H1 (cell line): ENCODE measurements at regions not wholly inside any gene's neighbourhood (a gene's known extent, or its start where the extent isn't known, plus 50 kb on each side); places are given as distances from the start of the nearest gene placed in this dataset.

Experiments
- CTCF ChIA-PET: fragments of 300-600 bp; sonication (Branson Sonifier 250); formaldehyde crosslinking; loops from one replicate; lab custom pipeline; 2021; ENCODE audit not compliant: partially characterized antibody; lab: Charles Lee
- POLR2A ChIA-PET: fragments of 300-600 bp; sonication (Branson Sonifier 250); formaldehyde crosslinking; loops from one replicate; lab custom pipeline; 2021; ENCODE audit warnings: inconsistent platforms; ENCODE audit not compliant: partially characterized antibody; lab: Charles Lee
- DNase-seq, 2 experiments: peaks; one replicate each; pipeline versions ENCODE4 v3.0.0 to v3.0.0-alpha.2; 2010 to 2022; ENCODE audit warnings: low spot score in 2 of 2, low read depth in 1 of 2, mixed read lengths in 1 of 2
- FAIRE-seq: peaks from 2 replicates; lab custom pipeline; 2011; peaks lifted over from hg19 to GRCh38; lab: Jason Lieb, UNC
- H2AFZ ChIP-seq: 2 replicates; pipeline ENCODE4 v1.8.1; 2012; ENCODE audit warnings: low read length, inconsistent platforms
- H2AK5ac ChIP-seq: 2 replicates; pipeline ENCODE4 v1.6.1; 2013; ENCODE audit warnings: low read depth, low read length
- H2BK120ac ChIP-seq: replicated peaks from 2 replicates; pipeline ENCODE3; 2013; ENCODE audit warnings: low read depth, low read length, inconsistent platforms
- H2BK12ac ChIP-seq: 2 replicates; pipeline ENCODE4 v1.6.1; 2013; ENCODE audit warnings: low read depth, low read length
- H2BK15ac ChIP-seq: 2 replicates; pipeline ENCODE4 v1.6.1; 2013; ENCODE audit warnings: low read length
- H2BK20ac ChIP-seq: 2 replicates; pipeline ENCODE4 v1.6.1; 2013; ENCODE audit warnings: low read length
- H2BK5ac ChIP-seq: 2 replicates; pipeline ENCODE4 v1.6.1; 2013; ENCODE audit warnings: low read depth, low read length
- H3K14ac ChIP-seq: 2 replicates; pipeline ENCODE4 v1.6.1; 2013; ENCODE audit warnings: inconsistent platforms; ENCODE audit not compliant: insufficient read length
- H3K18ac ChIP-seq: 2 replicates; pipeline ENCODE4 v1.6.1; 2013; ENCODE audit warnings: low read length; ENCODE audit errors: extremely low read depth
- H3K23ac ChIP-seq: 2 replicates; pipeline ENCODE4 v1.6.1; 2013; ENCODE audit warnings: inconsistent platforms; ENCODE audit not compliant: insufficient read length
- H3K23me2 ChIP-seq: 2 replicates; pipeline ENCODE4 v1.6.1; 2013; ENCODE audit warnings: low read depth, low read length
- H3K27ac ChIP-seq: 2 replicates; pipeline ENCODE4 v1.6.1; 2011; ENCODE audit warnings: low read depth, low read length, inconsistent platforms
- H3K27me3 ChIP-seq, 4 experiments: replicated peaks in 1 of 4; 1 replicate in 1 of 4; 2 replicates in 3 of 4; pipeline versions ENCODE4 v1.6.1 to v1.8.1; 2011 to 2013; ENCODE audit warnings: low read length in 3 of 4, mild to moderate bottlenecking in 3 of 4, inconsistent platforms in 2 of 4, mixed read lengths in 2 of 4, moderate library complexity in 1 of 4; ENCODE audit not compliant: control insufficient read depth in 3 of 4, insufficient read depth in 3 of 4; ENCODE audit errors: extremely low read depth in 1 of 4
- H3K36me3 ChIP-seq, 4 experiments: 2 replicates each; pipeline versions ENCODE4 v1.6.1 to v1.8.1; 2011 to 2013; ENCODE audit warnings: mild to moderate bottlenecking in 4 of 4, low read length in 3 of 4, moderate library complexity in 2 of 4, control low read depth in 1 of 4, inconsistent platforms in 1 of 4; ENCODE audit not compliant: insufficient read depth in 4 of 4, control insufficient read depth in 2 of 4
- H3K4ac ChIP-seq: replicated peaks from 2 replicates; pipeline ENCODE3; 2013; ENCODE audit warnings: low read length, low read depth, mixed read lengths, inconsistent platforms; ENCODE audit not compliant: insufficient read length
- H3K4me1 ChIP-seq, 4 experiments: replicated peaks in 1 of 4; 1 replicate in 1 of 4; 2 replicates in 3 of 4; pipeline versions ENCODE4 v1.6.1 to v1.8.1; 2011 to 2013; ENCODE audit warnings: low read length in 3 of 4, inconsistent platforms in 2 of 4, mixed read lengths in 1 of 4; ENCODE audit not compliant: insufficient read depth in 4 of 4, control insufficient read depth in 3 of 4
- H3K4me2 ChIP-seq, 2 experiments: 2 replicates each; pipeline versions ENCODE4 v1.6.1 to v1.8.1; 2011 to 2013; ENCODE audit warnings: low read depth in 2 of 2, low read length in 2 of 2, control low read depth in 1 of 2, inconsistent platforms in 1 of 2, mild to moderate bottlenecking in 1 of 2; ENCODE audit not compliant: insufficient read depth in 1 of 2
- H3K4me3 ChIP-seq, 4 experiments: fragments of 200-600, 300-600 bp in 1 of 4; sonication (generic), shearing (Covaris generic), sonication (Bioruptor Twin) in 1 of 4; 2 replicates each; pipeline versions ENCODE4 v1.5.1 to v1.8.1; 2011 to 2016; ENCODE audit warnings: low read length in 4 of 4, low read depth in 3 of 4, control low read depth in 2 of 4, inconsistent platforms in 2 of 4, mild to moderate bottlenecking in 2 of 4, mixed read lengths in 1 of 4, moderate library complexity in 1 of 4; ENCODE audit not compliant: insufficient read depth in 2 of 4; ENCODE audit errors: extremely low read depth in 1 of 4
- H3K56ac ChIP-seq: replicated peaks from 2 replicates; pipeline ENCODE3; 2013; ENCODE audit warnings: low read depth, mild to moderate bottlenecking, mixed read lengths, low read length, inconsistent platforms; ENCODE audit not compliant: insufficient read length
- H3K79me1 ChIP-seq: 2 replicates; pipeline ENCODE4 v1.6.1; 2013; ENCODE audit warnings: low read depth, low read length, control low read depth
- H3K79me2 ChIP-seq, 2 experiments: 2 replicates each; pipeline versions ENCODE4 v1.6.1 to v1.8.1; 2012 to 2013; ENCODE audit warnings: low read length in 2 of 2, mild to moderate bottlenecking in 2 of 2, inconsistent platforms in 1 of 2; ENCODE audit not compliant: insufficient read depth in 2 of 2, control insufficient read depth in 1 of 2
- H3K9ac ChIP-seq, 4 experiments: replicated peaks in 1 of 4; 1 replicate in 1 of 4; 2 replicates in 3 of 4; pipeline versions ENCODE4 v1.6.1 to v1.8.1; 2011 to 2013; ENCODE audit warnings: low read depth in 3 of 4, low read length in 3 of 4, control low read depth in 2 of 4, mild to moderate bottlenecking in 2 of 4, moderate library complexity in 2 of 4, inconsistent platforms in 1 of 4; ENCODE audit errors: extremely low read depth in 1 of 4
- H3K9me3 ChIP-seq, 2 experiments: 2 replicates each; pipeline versions ENCODE4 v1.6.1 to v1.8.1; 2012 to 2013; ENCODE audit warnings: mild to moderate bottlenecking in 2 of 2, moderate library complexity in 2 of 2, control low read depth in 1 of 2, inconsistent platforms in 1 of 2, low read depth in 1 of 2, low read length in 1 of 2, mixed read lengths in 1 of 2; ENCODE audit not compliant: insufficient read depth in 2 of 2
- H4K20me1 ChIP-seq, 2 experiments: replicated peaks in 1 of 2; 2 replicates each; pipeline versions ENCODE3 to v1.8.1; 2011 to 2013; ENCODE audit warnings: inconsistent platforms in 2 of 2, low read length in 2 of 2, mild to moderate bottlenecking in 1 of 2; ENCODE audit not compliant: insufficient read depth in 2 of 2, control insufficient read depth in 1 of 2
- H4K5ac ChIP-seq: 2 replicates; pipeline ENCODE4 v1.6.1; 2013; ENCODE audit warnings: low read length, low read depth, mixed read lengths, inconsistent platforms; ENCODE audit not compliant: insufficient read length
- H4K8ac ChIP-seq: 2 replicates; pipeline ENCODE4 v1.8.0; 2013; ENCODE audit warnings: mild to moderate bottlenecking, moderate library complexity, low read length, inconsistent platforms; ENCODE audit not compliant: insufficient read depth; ENCODE audit errors: extremely low read depth
- H4K91ac ChIP-seq: replicated peaks from 2 replicates; pipeline ENCODE3; 2013; ENCODE audit warnings: low read length, mixed read lengths, inconsistent platforms; ENCODE audit not compliant: insufficient read length
- CTBP2 ChIP-seq: IDR thresholded peaks from 2 replicates; pipeline ENCODE4 v1.7.0; 2011; ENCODE audit warnings: borderline replicate concordance, mild to moderate bottlenecking, moderate library complexity, mixed read lengths, low read length; ENCODE audit not compliant: insufficient read depth, insufficient read length
- EGR1 ChIP-seq: IDR thresholded peaks from 2 replicates; pipeline ENCODE4 v1.6.1; 2011; ENCODE audit warnings: low read depth, low read length, borderline replicate concordance
- JUN ChIP-seq: IDR thresholded peaks from 2 replicates; pipeline ENCODE4 v1.6.1; 2011; ENCODE audit warnings: low read depth, mild to moderate bottlenecking, improper control_type of control experiment, low read length
- PHF8 ChIP-seq: fragments of 200-600 bp; sonication (generic); conservative IDR thresholded peaks from 2 replicates; pipeline ENCODE4 v1.7.1; 2012; ENCODE audit warnings: low read depth, mild to moderate bottlenecking, inconsistent platforms, low read length, moderate library complexity
- POU5F1 ChIP-seq: IDR thresholded peaks from 2 replicates; pipeline ENCODE4 v1.6.1; 2011; ENCODE audit warnings: low read depth, mild to moderate bottlenecking, low read length, moderate library complexity
- WGBS, 2 experiments: shearing (Covaris generic) in 1 of 2; methylation state at CpG; one replicate each; pipeline versions ENCODE4 v1.1.6 to v1.1.7; 2013 to 2015; ENCODE audit warnings: low lambda C conversion rate in 2 of 2, mixed read lengths in 2 of 2, inconsistent platforms in 1 of 2, low coverage in 1 of 2, missing lambda C conversion rate in 1 of 2; ENCODE audit not compliant: insufficient replicate concordance in 2 of 2, insufficient coverage in 1 of 2, insufficient read length in 1 of 2; ENCODE audit errors: extremely low coverage in 1 of 2, missing lambda C conversion rate in 1 of 2; 5-methylcytosine and 5-hydroxymethylcytosine counted together

DNA sequence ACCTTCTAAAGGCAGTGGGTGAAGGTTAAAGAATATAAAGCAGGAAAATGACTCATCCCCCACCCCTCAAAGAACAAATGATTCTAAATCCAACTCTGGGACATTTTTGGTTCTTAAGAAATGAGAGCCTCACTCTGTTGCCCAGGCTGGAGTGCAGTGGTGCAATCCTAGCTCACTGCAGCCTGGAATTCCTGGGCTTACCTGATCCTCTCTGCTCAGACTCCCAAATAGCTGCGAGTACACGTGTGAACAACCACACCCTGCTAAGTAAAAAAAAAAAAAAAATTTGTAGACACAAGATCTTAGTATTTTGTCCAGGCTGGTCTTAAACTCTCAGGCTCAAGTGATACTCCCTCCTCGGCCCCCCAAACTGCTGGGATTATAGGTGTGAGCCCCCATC, 298.8 kb upstream of the MAF start:
- Histone ChIP-seq H4K5ac (no peak overlapping the region), H2AK5ac (no peak overlapping the region)
- TF ChIP-seq CTBP2, result no peak
- no peak for TF ChIP-seq POU5F1
- TF ChIP-seq JUN, result no peak
- TF ChIP-seq EGR1, result no peak
- TF ChIP-seq PHF8, result no peak
- TF ChIP-seq, all 59 proteins: peak for 0
- ChIA-PET CTCF (interaction anchor here (0.5 to 1.0 kb wide), 2 partner anchors 19 to 1190 kb away, joined by 3 read pairs; no protein-coding TSS in a partner anchor), POLR2A (no interaction called here)
- Histone ChIP-seq H3K56ac (no peak overlapping the region), H4K8ac (no peak overlapping the region), H3K79me1 (no peaks in the 10 kb centered on the region), H3K4me2 (no peak overlapping the region), H2BK20ac (no peak overlapping the region), H3K27ac (no peak overlapping the region), H3K79me2 (no peaks in the 10 kb centered on the region), H2BK15ac (no peak overlapping the region), H2BK5ac (no peak overlapping the region), H3K4me1 (no peaks in the 10 kb centered on the region), H3K4me3 (no peak overlapping the region), H3K4ac (no peak overlapping the region), H4K20me1 (no peaks in the 10 kb centered on the region), H3K23me2 (no peaks in the 10 kb centered on the region), H3K9me3 (no peaks in the 10 kb centered on the region), H3K36me3 (no peaks in the 10 kb centered on the region), H2AFZ (0 out of 2 replicates have a peak overlapping the region, but pooled peaks have one; percentile 42), H3K18ac (no peak overlapping the region), H3K27me3 (no peaks in the 10 kb centered on the region), H3K23ac (no peak overlapping the region), H4K91ac (no peak overlapping the region), H3K9ac (no peak overlapping the region), H3K14ac (no peak overlapping the region), H2BK12ac (no peak overlapping the region), H2BK120ac (no peak overlapping the region)
- 89% methylated on average over 3 of the region's 3 CpGs; no CpG with 5 or more reads in 1 of the 2 experiments for WGBS, 2 experiments
- FAIRE-seq, result no peak
- DNase-seq, result no peak
